Muscle of arm (tissue), 1 donor: ENCODE measurements at regions not wholly inside any gene's neighbourhood (a gene's known extent, or its start where the extent isn't known, plus 50 kb on each side); places are given as distances from the start of the nearest gene placed in this dataset.

Source experiments
- DNase-seq: peaks from one replicate; pipeline ENCODE4 v3.0.0-alpha.2; 2013

GRCh38 chr2:121159291-121160071 lies 125.5 kb downstream of the TFCP2L1 start:
- no peak for DNase-seq

- no peak for DNase-seq
Observed at GRCh38 chr2:121160366-121160765, 124.6 kb downstream of the TFCP2L1 start.

GRCh38 chr2:121161272-121161671 lies 123.7 kb downstream of the TFCP2L1 start:
- no peak for DNase-seq

GRCh38 chr2:121162893-121163292 lies 122.1 kb downstream of the TFCP2L1 start:
- DNase-seq = no peak

- DNase-seq = no peak
Observed at GRCh38 chr2:121164042-121164441, 121.0 kb downstream of the TFCP2L1 start.

- no peak for DNase-seq
Observed at GRCh38 chr2:121165038-121165542, 119.9 kb downstream of the TFCP2L1 start.
